ENCODE measurements at regions not wholly inside any gene's neighbourhood (a gene's known extent, or its start where the extent isn't known, plus 50 kb on each side); places are given as distances from the start of the nearest gene placed in this dataset.

DNA sequence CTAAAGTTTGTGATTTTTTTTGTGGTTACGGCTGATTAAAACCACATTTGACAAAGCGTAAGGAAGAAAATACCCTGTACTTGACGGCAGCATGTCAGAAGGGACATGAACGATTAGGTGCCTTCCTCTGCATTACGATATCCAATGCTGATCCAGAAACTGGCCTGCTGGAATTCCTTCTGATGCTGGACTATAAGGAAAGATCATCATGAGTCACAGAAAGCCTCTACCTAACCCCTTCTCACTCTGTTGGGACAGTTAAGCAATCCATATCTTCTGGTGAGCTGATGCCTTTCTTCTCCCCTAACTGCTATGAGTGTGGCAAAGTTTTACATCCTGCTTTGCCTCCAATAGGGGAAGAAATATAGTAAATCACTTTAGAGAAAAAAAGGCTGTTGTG is 78.4 kb upstream of the PAPPA start:
- DNase-seq (ENCODE audit: low read depth), result no peak
- ChIA-PET POLR2A (interaction anchor here (0.6 to 1.6 kb wide), 2 partner anchors 29 to 651 kb away, joined by 4 to 5 read pairs; no protein-coding TSS in a partner anchor), CTCF (interaction anchor here (0.6 to 1.1 kb wide), 4 partner anchors 68 to 192 kb away, joined by 3 read pairs; no protein-coding TSS in a partner anchor)
- no peaks in the 10 kb centered on the region for H3K27me3 ChIP-seq (ENCODE audit: control insufficient read depth, insufficient read depth, low read length)
- no peak overlapping the region for H3K4me3 ChIP-seq (ENCODE audit: low read depth, low read length)
- no peaks in the 10 kb centered on the region for H3K36me3 ChIP-seq (ENCODE audit: control insufficient read depth, insufficient read depth, low read length)
- TF ChIP-seq, protein P1, sequence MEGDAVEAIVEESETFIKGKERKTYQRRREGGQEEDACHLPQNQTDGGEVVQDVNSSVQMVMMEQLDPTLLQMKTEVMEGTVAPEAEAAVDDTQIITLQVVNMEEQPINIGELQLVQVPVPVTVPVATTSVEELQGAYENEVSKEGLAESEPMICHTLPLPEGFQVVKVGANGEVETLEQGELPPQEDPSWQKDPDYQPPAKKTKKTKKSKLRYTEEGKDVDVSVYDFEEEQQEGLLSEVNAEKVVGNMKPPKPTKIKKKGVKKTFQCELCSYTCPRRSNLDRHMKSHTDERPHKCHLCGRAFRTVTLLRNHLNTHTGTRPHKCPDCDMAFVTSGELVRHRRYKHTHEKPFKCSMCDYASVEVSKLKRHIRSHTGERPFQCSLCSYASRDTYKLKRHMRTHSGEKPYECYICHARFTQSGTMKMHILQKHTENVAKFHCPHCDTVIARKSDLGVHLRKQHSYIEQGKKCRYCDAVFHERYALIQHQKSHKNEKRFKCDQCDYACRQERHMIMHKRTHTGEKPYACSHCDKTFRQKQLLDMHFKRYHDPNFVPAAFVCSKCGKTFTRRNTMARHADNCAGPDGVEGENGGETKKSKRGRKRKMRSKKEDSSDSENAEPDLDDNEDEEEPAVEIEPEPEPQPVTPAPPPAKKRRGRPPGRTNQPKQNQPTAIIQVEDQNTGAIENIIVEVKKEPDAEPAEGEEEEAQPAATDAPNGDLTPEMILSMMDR (IDR thresholded peaks at IDR 0.05; ENCODE audit: insufficient read depth, low read depth, low read length), result no peak

DNA sequence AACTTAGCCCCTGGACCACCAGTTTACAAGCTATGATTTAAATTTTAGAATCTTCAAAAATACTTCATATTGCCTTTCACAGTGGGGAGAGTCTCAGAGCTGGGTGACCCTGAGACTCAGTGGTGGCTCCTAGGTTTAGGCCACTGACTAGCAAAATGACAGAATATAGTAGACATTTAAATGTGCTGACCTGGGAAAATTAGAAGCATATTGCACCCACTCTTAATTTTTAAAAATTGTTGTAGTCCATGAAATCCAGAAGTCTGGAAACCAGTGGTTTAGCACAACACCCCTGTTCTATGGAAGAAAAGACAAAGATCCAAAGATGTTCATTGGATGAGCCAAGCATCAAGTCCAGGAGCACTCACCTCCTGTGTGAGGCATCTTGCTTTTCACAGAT is 75.0 kb upstream of the PAPPA start:
- POLR2A ChIA-PET, result no interaction called here

DNA sequence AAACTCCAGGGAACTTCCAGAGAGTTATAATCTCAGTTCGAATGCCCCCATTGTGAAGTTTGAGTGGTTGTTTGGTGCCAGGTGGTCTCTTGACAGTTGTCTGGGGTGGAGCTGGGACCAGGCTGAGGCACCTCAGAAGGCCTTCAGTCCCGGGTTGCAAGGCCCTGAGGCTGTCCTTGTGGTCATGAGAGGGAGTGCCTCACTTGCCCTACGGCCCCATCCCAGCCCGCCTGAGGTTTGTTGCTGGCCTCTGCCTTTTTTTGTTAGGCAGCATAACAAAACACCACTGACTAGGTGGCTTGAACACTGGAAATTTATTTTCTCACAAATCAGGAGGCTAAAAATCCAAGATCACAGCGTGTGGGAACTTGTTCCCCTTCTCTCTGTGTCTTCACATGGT is 73.0 kb upstream of the PAPPA start:
- DNase-seq (ENCODE audit: low read depth), result no peak
- POLR2A ChIA-PET, result no interaction called here
- Histone ChIP-seq H3K27me3 (ENCODE audit: control insufficient read depth, insufficient read depth, low read length) (no peaks in the 10 kb centered on the region), H3K4me3 (ENCODE audit: low read depth, low read length) (no peak overlapping the region), H3K36me3 (ENCODE audit: control insufficient read depth, insufficient read depth, low read length) (no peaks in the 10 kb centered on the region)
- TF ChIP-seq, protein P1 (IDR thresholded peaks at IDR 0.05; ENCODE audit: insufficient read depth, low read depth, low read length), result no peak
- CTCF ChIA-PET, result no interaction called here

More for the DNA sequence above, 75.0 kb upstream of the PAPPA start:
- H3K4me3 ChIP-seq (ENCODE audit: low read depth, low read length), result no peak overlapping the region
- TF ChIP-seq, protein P1 (IDR thresholded peaks at IDR 0.05; ENCODE audit: insufficient read depth, low read depth, low read length), result no peak
- CTCF ChIA-PET, result interaction anchor here (1.4 kb wide), 1 partner anchor 73 kb away, joined by 3 read pairs; no protein-coding TSS in a partner anchor
- no peaks in the 10 kb centered on the region for H3K36me3 ChIP-seq (ENCODE audit: control insufficient read depth, insufficient read depth, low read length)
- H3K27me3 ChIP-seq (ENCODE audit: control insufficient read depth, insufficient read depth, low read length), result no peaks in the 10 kb centered on the region
- DNase-seq (ENCODE audit: low read depth), result no peak

DNA sequence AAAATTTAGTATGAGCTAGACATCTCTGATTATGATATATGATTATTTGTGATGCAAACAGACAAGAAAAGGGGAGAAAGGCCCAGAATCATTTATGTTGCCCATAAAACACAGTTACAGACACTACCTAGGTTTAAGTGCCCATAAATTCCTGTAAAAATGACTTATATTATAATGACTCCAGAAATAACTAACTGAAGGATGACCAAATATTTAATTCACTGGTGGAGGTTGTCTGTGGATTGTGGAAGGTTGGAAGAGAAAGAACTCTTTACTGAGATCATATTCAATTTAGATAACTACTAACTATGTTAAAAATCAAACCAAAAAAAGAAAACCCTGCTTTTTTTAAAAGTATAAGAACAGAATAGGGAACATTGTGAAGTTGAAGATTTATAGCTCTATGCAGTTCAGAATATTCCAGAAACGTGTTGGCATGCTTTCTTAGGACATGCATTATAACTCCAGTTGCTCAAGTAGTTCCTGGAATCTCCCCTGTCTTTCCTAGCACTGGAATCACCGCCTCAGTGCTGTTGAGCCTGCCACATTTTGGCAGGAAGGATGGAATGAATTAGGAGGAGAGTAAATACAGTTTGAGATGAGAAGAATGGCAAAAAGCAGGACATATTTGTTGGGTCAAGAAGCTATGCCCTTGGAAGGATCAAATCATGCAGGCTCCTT is 72.0 kb upstream of the PAPPA start:
- Histone ChIP-seq H3K36me3 (ENCODE audit: control insufficient read depth, insufficient read depth, low read length) (no peaks in the 10 kb centered on the region), H3K4me3 (ENCODE audit: low read depth, low read length) (no peak overlapping the region), H3K27me3 (ENCODE audit: control insufficient read depth, insufficient read depth, low read length) (no peaks in the 10 kb centered on the region)
- DNase-seq (ENCODE audit: low read depth), result no peak
- ChIA-PET CTCF (no interaction called here), POLR2A (no interaction called here)
- TF ChIP-seq, protein P1 (IDR thresholded peaks at IDR 0.05; ENCODE audit: insufficient read depth, low read depth, low read length), result no peak

DNA sequence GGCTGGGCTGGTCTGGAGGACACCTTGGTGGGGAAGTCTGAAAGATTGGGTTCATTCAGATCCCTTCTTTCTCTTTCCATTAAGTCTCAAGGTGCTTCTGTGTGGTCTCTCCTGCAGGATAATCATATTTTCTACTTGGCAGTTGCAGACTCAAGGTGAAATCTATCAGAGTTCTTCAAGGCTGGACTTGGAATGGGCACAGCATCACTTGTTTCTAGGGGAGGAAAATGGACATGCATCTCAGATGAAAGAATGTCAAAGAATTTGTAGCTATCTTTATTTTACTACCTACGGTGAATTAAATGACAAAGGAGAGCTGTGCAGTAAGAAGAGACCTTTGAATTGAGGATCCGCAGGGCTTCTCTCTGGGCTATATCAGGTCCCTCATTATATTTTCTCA is 69.8 kb upstream of the PAPPA start:
- TF ChIP-seq, protein P1 (IDR thresholded peaks at IDR 0.05; ENCODE audit: insufficient read depth, low read depth, low read length), result no peak
- ChIA-PET CTCF (interaction anchor here (0.6 to 0.8 kb wide), 2 partner anchors 203 to 224 kb away, joined by 3 read pairs; no protein-coding TSS in a partner anchor), POLR2A (no interaction called here)
- DNase-seq (ENCODE audit: low read depth), result no peak
- Histone ChIP-seq H3K4me3 (ENCODE audit: low read depth, low read length) (no peak overlapping the region), H3K27me3 (ENCODE audit: control insufficient read depth, insufficient read depth, low read length) (no peaks in the 10 kb centered on the region), H3K36me3 (ENCODE audit: control insufficient read depth, insufficient read depth, low read length) (no peaks in the 10 kb centered on the region)
